Posterior cingulate gyrus (tissue), 11 donors: ENCODE measurements at regions not wholly inside any gene's neighbourhood (a gene's known extent, or its start where the extent isn't known, plus 50 kb on each side); places are given as distances from the start of the nearest gene placed in this dataset.
"Not testable (repeated sequence)": the region's sequence is repeated elsewhere in the genome, so short reads cannot be mapped to it uniquely, and the experiment has no call there.

Experiments
- DNase-seq, 10 donors: peaks; one replicate each; pipeline versions ENCODE4 v3.0.0 to v3.0.0-alpha.2; 2020 to 2021; ENCODE audit warnings: mixed read lengths in 3 of 10
- intact Hi-C: fragments of 100-400 bp; cut with DNase I; formaldehyde crosslinking; loops from one replicate; pipeline ENCODE4 v1.15.1; 2023

DNA sequence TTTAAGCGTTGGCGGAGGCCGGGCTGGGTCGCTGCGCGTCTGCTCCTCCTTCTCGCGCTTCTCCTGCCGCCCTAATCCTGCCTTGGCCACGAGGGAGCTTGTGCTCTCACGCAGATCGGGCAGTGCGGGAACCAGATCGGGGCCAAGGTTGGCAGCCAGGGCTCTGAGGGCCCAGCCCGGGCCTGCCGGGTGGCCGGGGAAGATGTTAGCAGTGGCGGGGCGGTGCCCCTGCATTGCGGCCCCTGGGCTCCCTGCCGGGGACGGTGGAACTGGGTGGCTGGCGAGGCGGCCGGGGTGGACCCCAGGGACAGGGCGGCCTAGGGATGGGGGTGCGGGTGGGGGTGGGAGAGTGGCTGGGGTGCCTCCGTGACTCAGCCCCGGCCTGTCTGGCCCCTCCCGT lies 297.4 kb downstream of the CACNA1B start:
- DNase-seq, intact Hi-C loops: not testable (repeated sequence)

GRCh38 chr9:138175354-138175753 lies 297.8 kb downstream of the CACNA1B start:
- intact Hi-C loops, DNase-seq: not testable (repeated sequence)

GRCh38 chr9:138177091-138177490 lies 299.5 kb downstream of the CACNA1B start:
- intact Hi-C loops, DNase-seq: not testable (repeated sequence)

- peak in 1 of 10 donors; percentile 68 for DNase-seq
- intact Hi-C loops = not testable (repeated sequence)
Measured at GRCh38 chr9:138179003-138179402, 301.4 kb downstream of the CACNA1B start.

GRCh38 chr9:138179671-138180070 lies 302.1 kb downstream of the CACNA1B start:
- peak in 1 of 10 donors; percentile 32 for DNase-seq
- intact Hi-C loops = not testable (repeated sequence)

- intact Hi-C loops, DNase-seq: not testable (repeated sequence)
Measured at GRCh38 chr9:138181963-138182362, 304.4 kb downstream of the CACNA1B start.

DNA sequence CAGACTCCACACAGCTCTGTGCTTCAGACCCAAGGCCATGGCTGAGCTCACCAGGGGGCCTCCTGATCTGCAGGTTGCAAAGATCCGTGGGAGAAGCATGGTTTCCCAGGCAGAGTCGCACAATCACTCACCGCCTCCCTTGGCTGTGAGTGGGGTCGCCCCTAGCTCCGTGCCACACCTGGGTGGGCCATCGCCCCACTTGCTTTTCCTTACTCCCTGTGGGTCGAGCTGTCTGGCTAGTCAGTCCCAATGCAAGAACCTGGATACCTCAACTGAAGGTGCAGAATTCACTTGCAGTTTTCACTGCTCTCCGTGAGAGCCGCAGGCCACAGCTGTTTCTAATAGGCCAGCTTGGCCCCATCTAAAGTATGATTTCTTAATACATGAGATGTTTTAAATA lies 319.6 kb downstream of the CACNA1B start:
- DNase-seq = peak in 1 of 10 donors; percentile 24
- intact Hi-C loops = not testable (repeated sequence)

- intact Hi-C loops, DNase-seq: not testable (repeated sequence)
Measured at GRCh38 chr9:138198963-138199362, 321.4 kb downstream of the CACNA1B start.

DNA sequence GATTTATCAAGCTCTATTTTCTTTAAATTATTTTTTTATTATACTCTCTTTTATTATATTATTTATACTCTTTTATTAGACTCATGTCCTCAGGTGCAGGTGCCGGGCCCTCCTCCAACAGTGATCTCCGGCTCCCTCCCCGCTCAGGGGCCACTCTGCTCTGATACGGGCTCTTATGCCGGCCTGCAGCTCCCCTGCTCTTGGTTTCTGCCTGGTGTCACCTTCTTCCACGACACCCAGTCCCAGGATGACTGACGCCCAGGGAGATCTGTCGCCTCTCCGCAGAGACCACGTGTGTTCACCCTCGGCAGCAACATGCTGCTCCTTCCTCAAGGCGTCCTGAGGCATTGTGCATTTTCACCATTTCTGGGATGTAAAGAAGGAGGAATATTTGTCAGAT lies 322.3 kb downstream of the CACNA1B start:
- intact Hi-C loops = not testable (repeated sequence)
- peak in 1 of 10 donors; percentile 32 for DNase-seq

DNA sequence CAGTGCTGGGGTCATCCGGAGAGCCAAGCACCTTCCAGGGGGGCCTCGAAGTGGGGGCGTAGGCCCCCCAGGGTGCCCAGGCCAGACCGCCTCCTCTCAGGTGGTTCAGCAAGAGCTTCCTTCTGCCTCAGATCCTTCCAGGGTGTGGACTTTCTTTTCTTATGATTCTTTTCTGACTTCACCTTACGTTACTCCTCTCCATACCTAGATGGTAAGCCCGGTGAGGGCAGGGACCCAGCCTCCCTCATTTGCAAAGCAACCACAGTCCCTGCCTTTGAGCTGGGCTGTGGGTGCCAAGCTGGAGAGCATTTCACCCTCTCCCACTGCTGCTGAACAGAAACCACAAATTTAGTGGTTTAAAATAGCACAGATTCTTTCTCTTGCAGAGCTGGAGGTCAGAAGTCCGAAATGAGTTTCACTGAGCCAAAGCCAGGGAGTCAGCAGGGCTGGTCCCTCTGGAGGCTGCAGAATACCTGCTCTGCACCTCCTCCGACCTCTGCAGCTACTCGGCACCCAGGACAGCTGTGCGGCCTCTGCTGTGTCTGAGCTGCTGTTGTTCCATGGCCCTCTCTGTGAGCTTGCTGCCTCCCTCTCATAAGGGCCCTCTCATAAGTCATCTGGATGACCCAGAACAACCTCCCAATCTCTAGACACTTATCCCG lies 323.0 kb downstream of the CACNA1B start:
- intact Hi-C loops = not testable (repeated sequence)

DNA sequence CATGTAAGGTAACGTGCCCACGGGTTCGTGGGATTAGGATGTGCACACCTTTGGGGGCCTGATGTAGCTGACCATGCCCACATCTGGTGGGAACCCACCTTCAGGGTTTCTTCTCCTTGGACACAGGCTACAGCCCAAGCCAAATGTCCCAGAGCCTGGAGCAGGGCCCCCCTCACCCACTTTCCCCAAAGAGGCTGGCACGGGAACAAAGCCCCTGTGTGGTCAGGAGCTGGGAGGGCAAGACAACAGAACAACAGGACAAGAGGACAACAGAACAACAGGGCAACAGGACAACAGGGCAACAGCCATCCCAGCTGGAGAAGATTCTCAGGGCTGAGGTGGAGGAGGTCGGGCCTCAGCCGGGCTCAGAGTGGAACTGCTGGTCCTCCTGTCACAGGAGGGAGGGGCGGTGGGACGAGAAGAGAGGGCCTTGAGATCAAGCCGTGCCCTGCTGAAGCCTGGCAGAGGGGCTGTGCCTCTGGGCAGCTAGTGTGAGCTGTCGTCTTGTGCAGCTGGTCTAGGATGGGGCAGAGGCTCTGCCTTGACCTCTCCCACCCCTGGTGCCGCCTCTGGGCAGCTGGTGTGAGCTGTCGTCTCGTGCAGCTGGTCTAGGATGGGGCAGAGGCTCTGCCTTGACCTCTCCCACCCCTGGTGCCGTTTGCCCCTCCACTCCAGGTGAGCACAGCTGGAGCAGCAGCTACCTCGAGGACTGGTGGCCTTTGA lies 323.7 kb downstream of the CACNA1B start:
- DNase-seq, intact Hi-C loops: not testable (repeated sequence)

More for the DNA sequence above, 323.0 kb downstream of the CACNA1B start:
- DNase-seq = not testable (repeated sequence)

GRCh38 chr9:138202043-138202442 lies 324.5 kb downstream of the CACNA1B start:
- intact Hi-C loops, DNase-seq: not testable (repeated sequence)

GRCh38 chr9:138203304-138203703 lies 325.7 kb downstream of the CACNA1B start:
- intact Hi-C loops, DNase-seq: not testable (repeated sequence)

GRCh38 chr9:138203872-138204271 lies 326.3 kb downstream of the CACNA1B start:
- intact Hi-C loops = not testable (repeated sequence)
- peak in 1 of 10 donors; percentile 87 for DNase-seq

DNA sequence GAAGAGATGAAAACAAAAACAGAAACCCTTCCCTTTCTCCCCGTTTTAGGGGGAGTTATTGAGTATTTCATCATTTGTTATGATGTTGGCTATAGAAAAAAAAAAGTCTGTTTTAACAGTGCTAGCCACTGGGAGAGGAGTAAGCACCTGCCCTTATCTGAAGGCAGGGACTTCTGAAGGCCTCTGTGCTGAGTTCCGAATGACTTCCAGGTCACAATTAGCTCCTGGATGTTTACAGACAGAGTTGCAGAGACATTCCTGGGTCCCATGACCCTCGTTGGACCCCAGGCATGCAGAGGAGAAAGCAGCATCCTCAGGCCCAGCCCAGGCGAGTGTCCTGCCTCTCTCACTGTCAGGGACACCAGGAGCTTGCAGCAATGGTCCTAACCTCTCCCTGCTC lies 328.5 kb downstream of the CACNA1B start:
- intact Hi-C loops, DNase-seq: not testable (repeated sequence)

DNA sequence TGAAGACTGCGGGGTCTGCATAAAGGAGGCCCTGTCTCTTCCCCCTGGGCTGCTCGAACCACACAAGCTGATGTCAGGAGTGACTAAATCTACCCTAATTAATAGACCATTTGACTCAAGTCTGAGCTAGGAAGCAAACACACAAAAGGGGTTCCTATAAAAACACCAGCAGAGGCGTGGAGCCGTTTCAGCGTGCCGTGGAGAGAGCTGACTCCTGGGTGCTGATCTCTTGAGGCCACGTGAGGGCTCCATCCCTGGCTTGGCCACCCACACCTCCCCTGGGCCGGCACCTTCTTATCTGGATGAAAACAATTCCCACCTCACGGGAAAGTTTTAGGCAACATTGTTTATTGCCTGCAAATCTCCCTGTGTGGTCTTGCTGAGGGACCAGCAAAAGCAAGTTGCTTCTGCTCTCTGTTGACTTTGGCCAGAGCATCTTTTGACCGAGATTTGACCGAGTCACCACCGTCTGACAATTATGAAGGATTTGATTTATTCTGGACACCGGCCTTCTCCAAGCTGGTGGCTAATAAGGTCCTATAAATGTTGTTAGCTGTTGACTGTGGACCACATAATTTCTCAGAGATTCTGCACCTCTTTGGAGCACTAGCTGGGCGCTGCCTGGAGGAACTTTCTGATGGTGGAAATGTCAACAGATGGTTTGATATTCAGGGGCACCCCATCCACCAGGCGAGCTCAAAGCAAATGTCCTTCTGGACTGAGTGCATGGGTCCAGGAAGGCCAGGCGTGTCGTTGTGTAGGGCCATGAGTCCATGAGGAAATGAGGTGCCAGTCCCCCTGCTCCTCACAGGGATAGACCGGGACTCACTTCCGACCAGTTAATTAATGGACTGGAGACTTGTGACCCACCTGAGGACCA lies 330.0 kb downstream of the CACNA1B start:
- intact Hi-C loops = not testable (repeated sequence)
- peak in 1 of 10 donors; percentile 56 for DNase-seq

DNA sequence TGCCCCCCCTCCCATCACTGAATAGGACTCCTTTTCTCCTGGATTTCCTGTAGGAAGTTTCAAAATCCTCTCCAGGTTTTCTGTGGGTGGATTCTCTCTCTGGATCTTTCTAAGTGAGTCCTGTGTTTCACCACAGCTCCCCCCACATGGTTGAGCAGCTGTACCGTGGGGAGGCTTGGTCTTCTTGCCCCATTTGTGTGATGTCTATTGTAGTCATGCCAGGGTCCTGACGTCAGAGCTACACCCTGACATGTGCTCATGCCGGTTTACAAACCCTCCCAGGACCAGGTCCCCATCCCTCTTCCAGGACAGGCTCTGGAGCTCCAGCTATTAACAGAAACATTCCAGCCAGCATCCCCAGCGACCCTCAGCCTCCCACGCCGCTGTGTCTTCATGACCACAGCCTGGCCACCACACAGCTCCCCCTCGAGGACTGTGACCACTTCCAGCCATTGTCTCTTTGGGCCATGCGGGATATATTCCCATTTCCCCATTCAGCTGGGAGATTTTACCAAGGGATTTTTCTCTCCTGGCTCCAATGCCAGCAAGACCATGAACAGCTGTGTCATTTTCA lies 331.6 kb downstream of the CACNA1B start:
- intact Hi-C loops = not testable (repeated sequence)
- peak in 1 of 10 donors; percentile 13 for DNase-seq

DNA sequence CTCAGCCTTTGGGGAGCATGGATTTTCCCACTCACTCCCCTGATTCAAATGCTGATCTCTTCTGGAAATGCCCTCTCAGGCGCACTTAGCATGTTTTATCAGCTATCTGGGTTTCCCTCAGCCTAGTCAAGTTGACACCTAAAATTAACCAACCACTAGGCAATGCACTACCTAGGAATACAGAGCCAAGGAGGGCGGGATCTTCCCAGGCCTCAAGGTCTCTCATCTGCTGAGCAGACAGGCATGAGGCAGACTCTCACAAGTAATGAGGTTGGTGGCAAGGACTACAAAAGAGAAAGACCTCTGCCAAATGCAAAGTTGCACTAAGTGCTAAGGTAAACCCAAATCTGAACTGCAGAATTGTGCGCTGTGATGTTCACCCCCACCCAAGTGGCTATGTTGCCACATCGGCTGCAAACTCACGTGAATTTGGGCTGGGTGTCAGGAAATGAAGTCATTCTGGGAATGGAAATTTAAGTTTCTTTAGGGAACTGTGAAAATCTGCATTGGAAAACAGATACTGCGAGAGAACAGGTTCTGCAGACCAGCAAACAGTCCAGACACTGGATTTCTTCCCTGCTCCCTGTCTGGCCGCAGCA lies 332.9 kb downstream of the CACNA1B start:
- intact Hi-C loops, DNase-seq: not testable (repeated sequence)

DNA sequence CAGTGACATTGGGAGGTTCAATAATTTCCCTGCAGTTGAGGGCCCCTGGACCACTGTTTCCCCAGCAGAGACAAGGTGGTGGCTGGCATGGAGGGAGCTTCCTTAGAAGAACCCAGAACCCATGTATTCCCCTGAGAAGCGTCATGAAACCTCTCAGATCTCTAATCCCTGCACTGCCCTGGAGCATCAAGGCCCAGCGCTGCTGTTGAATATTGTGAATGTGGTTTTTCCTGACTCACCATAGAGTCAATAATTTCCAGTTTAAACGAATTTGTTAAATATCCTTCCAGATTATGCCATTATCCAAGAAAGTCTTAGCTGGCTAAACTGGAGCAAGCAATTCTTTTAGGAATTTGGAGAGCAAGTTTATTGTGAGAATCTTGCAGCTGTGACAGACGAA lies 333.5 kb downstream of the CACNA1B start:
- intact Hi-C loops, DNase-seq: not testable (repeated sequence)
